ENCODE measurements at regions not wholly inside any gene's neighbourhood (a gene's known extent, or its start where the extent isn't known, plus 50 kb on each side); places are given as distances from the start of the nearest gene placed in this dataset.

DNA sequence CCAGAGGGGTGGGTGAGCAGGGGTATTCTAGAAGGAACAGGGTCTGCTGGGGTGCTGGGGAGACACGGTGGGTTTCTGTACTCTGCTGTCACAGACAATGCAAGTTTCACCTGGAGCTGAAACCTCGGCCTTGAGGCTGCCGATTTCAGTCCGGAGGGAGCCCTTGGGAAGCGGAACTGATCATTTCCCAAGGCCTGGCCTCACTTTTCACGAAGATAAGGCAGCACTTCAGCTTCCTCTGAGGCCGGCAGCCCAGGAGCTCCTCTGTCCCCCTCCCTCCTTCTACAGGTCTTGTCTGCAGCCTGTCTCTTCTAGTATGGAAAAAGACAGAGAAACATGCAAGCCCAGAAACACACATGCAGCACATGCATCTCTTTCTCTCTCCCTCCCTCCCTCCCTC lies 242.1 kb downstream of the CDC5L start:
- no peak for DNase-seq
- Mint-ChIP-seq H3K27me3 (ENCODE audit: insufficient read depth) (peaks cover 8% of the 10 kb centered on the region), H3K36me3 (ENCODE audit: low read depth) (no peaks in the 10 kb centered on the region), H3K9me3 (no peaks in the 10 kb centered on the region), H3K4me3 (no peak overlapping the region), H3K4me1 (ENCODE audit: low read depth) (peaks cover 11% of the 10 kb centered on the region; the same call in 1 of the 2 replicates), H3K27ac (no peak overlapping the region)
- TF ChIP-seq, protein P1, sequence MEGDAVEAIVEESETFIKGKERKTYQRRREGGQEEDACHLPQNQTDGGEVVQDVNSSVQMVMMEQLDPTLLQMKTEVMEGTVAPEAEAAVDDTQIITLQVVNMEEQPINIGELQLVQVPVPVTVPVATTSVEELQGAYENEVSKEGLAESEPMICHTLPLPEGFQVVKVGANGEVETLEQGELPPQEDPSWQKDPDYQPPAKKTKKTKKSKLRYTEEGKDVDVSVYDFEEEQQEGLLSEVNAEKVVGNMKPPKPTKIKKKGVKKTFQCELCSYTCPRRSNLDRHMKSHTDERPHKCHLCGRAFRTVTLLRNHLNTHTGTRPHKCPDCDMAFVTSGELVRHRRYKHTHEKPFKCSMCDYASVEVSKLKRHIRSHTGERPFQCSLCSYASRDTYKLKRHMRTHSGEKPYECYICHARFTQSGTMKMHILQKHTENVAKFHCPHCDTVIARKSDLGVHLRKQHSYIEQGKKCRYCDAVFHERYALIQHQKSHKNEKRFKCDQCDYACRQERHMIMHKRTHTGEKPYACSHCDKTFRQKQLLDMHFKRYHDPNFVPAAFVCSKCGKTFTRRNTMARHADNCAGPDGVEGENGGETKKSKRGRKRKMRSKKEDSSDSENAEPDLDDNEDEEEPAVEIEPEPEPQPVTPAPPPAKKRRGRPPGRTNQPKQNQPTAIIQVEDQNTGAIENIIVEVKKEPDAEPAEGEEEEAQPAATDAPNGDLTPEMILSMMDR (IDR thresholded peaks at IDR 0.05): no peak

DNA sequence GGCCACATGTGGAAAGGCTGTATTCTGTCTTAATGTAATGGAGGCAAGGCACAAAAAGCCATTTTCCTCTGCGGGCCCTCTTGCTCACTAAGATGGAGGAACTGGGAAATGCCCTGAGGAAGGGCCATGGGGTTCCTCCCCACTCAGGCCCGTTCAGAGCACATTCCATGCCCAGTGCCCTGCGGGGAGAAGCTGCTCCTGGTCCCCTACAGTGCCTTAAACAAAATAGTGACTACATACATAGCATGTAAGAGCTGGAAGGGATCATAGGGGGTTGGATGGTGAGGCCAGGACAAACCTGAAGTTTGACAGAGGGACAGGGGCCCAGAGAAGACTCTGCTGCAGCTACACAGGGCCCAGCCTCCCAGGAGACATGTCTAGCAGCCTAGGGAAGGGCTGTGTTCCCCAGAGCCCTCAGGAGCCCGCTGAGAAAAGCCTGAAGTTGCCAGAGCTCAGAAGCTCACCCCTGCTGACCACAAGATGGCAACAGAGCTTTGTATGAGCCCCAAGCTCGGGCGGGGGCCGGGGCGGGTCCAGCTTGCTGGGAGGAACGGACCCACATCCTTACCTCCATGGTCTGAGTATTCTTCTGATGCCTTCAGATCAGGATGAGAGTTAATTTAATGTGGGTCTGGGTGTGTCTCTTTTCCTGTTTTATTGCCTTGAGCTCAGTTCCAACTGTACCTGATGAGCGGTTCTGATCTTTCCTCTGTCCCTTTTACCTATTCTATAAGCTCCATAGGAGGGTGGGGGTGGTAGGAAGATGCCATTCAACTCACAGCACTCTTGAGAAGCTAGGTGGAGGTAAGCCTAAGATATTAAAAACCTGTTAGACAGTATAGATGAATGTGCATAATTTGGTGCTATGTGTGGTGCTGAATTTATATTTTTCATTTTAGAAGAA lies 242.9 kb downstream of the CDC5L start:
- H3K27ac Mint-ChIP-seq: no peak overlapping the region
- H3K27me3 Mint-ChIP-seq (ENCODE audit: insufficient read depth): peaks cover 7% of the 10 kb centered on the region
- TF ChIP-seq, protein P1 (IDR thresholded peaks at IDR 0.05): peak; percentile 80
- H3K36me3 Mint-ChIP-seq (ENCODE audit: low read depth): no peaks in the 10 kb centered on the region
- H3K9me3 Mint-ChIP-seq: no peaks in the 10 kb centered on the region
- H3K4me1 Mint-ChIP-seq (ENCODE audit: low read depth): peaks cover 12% of the 10 kb centered on the region
- no peak overlapping the region for H3K4me3 Mint-ChIP-seq
- DNase-seq: peak; percentile 30

DNA sequence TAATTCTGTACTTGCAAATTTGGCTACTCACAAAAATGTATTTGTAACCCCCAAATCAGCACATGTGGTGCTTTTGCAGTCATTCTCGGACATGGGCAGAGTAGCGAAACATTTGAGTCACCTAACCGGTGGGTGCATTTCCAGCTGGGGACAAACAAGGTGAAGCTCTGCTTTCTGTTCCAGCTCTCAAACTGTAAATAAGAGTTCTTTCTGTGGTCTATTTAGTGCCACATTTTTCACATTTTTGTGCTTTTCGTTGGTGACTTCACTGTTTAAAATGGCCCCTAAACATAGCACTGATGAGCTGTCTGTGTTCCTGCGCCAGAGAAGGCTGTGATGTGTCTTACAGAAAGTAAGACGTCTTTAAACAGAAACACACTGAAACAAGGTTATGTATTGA lies 244.5 kb downstream of the CDC5L start:
- no peak overlapping the region for H3K27ac Mint-ChIP-seq
- no peaks in the 10 kb centered on the region for H3K9me3 Mint-ChIP-seq
- peaks cover 17% of the 10 kb centered on the region for H3K4me1 Mint-ChIP-seq (ENCODE audit: low read depth)
- DNase-seq: peak; percentile 7
- TF ChIP-seq, protein P1 (IDR thresholded peaks at IDR 0.05): no peak
- no peaks in the 10 kb centered on the region for H3K36me3 Mint-ChIP-seq (ENCODE audit: low read depth)
- H3K4me3 Mint-ChIP-seq: no peak overlapping the region
- peaks cover 9% of the 10 kb centered on the region for H3K27me3 Mint-ChIP-seq (ENCODE audit: insufficient read depth)

DNA sequence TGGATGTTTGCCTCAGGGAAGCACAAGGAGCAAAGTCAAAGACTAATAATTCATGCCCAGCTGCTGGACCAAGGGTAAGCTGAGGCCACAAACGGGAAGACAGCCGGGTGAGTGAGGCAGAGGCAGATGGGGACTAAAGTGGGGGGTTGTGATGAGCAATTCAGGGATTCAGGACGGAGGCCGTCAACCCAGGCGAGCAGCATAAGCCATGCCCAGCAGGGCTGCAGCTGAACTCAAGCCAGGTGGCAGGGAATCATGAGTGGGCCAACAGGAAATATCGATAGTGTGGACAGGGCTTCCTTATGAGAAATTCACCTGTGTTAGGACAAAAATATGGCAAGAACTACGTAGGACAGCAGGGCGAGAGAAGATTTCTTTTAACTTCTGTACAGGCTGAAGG lies 246.8 kb downstream of the CDC5L start:
- no peak overlapping the region for H3K27ac Mint-ChIP-seq
- no peaks in the 10 kb centered on the region for H3K9me3 Mint-ChIP-seq
- no peaks in the 10 kb centered on the region; the same call in 1 of the 2 replicates for H3K36me3 Mint-ChIP-seq (ENCODE audit: low read depth)
- TF ChIP-seq, protein P1 (IDR thresholded peaks at IDR 0.05): no peak
- H3K4me1 Mint-ChIP-seq (ENCODE audit: low read depth): peaks cover 17% of the 10 kb centered on the region
- no peak for DNase-seq
- peaks cover 8% of the 10 kb centered on the region for H3K27me3 Mint-ChIP-seq (ENCODE audit: insufficient read depth)
- no peak overlapping the region for H3K4me3 Mint-ChIP-seq

DNA sequence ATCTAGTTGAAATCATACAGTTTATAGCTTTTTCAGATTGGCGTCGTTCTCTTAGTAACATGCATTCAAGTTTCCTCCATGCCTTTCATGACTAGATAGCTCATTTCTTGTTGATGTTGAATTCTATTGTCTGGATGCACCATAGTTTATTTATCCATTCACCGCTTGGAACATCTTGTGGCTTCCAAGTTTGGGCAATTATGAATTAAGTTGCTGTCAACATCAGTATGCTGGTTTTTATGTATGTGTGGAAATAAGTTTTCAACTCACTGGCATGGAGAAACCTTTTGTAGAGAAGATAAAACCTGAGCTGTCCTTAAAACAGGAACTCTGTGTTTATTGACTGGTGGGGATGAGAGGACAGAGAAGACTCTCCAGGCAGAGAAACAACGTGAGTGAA lies 248.0 kb downstream of the CDC5L start:
- H3K36me3 Mint-ChIP-seq (ENCODE audit: low read depth): no peaks in the 10 kb centered on the region; the same call in 1 of the 2 replicates
- no peak for DNase-seq
- no peak overlapping the region for H3K4me3 Mint-ChIP-seq
- H3K27ac Mint-ChIP-seq: no peak overlapping the region
- no peaks in the 10 kb centered on the region for H3K9me3 Mint-ChIP-seq
- H3K4me1 Mint-ChIP-seq (ENCODE audit: low read depth): peaks cover 17% of the 10 kb centered on the region
- TF ChIP-seq, protein P1 (IDR thresholded peaks at IDR 0.05): no peak
- peaks cover 7% of the 10 kb centered on the region for H3K27me3 Mint-ChIP-seq (ENCODE audit: insufficient read depth)
